ENCODE measurements at regions not wholly inside any gene's neighbourhood (a gene's known extent, or its start where the extent isn't known, plus 50 kb on each side); places are given as distances from the start of the nearest gene placed in this dataset.

- TF ChIP-seq CTCF (IDR thresholded peaks at IDR 0.05) (no peak), EP300 (IDR thresholded peaks at IDR 0.05) (no peak), POLR2A (IDR thresholded peaks at IDR 0.05) (no peak)
- Histone ChIP-seq H3K4me3 (no peak overlapping the region), H3K4me1 (ENCODE audit: insufficient read depth) (peaks cover 2% of the 10 kb centered on the region), H3K27ac (no peak overlapping the region), H3K9me3 (no peaks in the 10 kb centered on the region), H3K36me3 (no peaks in the 10 kb centered on the region), H3K27me3 (no peaks in the 10 kb centered on the region)
- no peak for DNase-seq
- intact Hi-C loops (cut with DNase I) = loop anchor here in 1 of 4 donors (10.0 kb wide), 1 partner anchor 280 kb away; no protein-coding TSS in a partner anchor
- WGBS, 3 donors = 86 to 90% (median 87%) methylated on average over 10 of the region's 10 CpGs
These were observed 129.1 kb upstream of the LGALSL start for GRCh38 chr2:64324746-64325410.

- Histone ChIP-seq H3K27ac (no peak overlapping the region), H3K4me1 (ENCODE audit: insufficient read depth) (peaks cover 3% of the 10 kb centered on the region), H3K4me3 (no peak overlapping the region), H3K36me3 (no peaks in the 10 kb centered on the region), H3K27me3 (no peaks in the 10 kb centered on the region), H3K9me3 (no peaks in the 10 kb centered on the region)
- TF ChIP-seq POLR2A (IDR thresholded peaks at IDR 0.05) (no peak), EP300 (IDR thresholded peaks at IDR 0.05) (no peak), CTCF (IDR thresholded peaks at IDR 0.05) (no peak)
- DNase-seq = no peak
- intact Hi-C loops (cut with DNase I) = loop anchor here in 1 of 4 donors (10.0 kb wide), 1 partner anchor 281 kb away; no protein-coding TSS in a partner anchor
These were observed 128.5 kb upstream of the LGALSL start for GRCh38 chr2:64325477-64325851.

- Histone ChIP-seq H3K4me1 (ENCODE audit: insufficient read depth) (peaks cover 4% of the 10 kb centered on the region), H3K36me3 (no peaks in the 10 kb centered on the region), H3K4me3 (no peak overlapping the region), H3K27ac (no peak overlapping the region), H3K9me3 (no peaks in the 10 kb centered on the region), H3K27me3 (no peaks in the 10 kb centered on the region)
- intact Hi-C loops (cut with DNase I) = loop anchor here in 1 of 4 donors (10.0 kb wide), 1 partner anchor 281 kb away; no protein-coding TSS in a partner anchor
- WGBS, 3 donors = 84 to 93% (median 88%) methylated on average over 8 of the region's 8 CpGs
- TF ChIP-seq CTCF (IDR thresholded peaks at IDR 0.05) (no peak), EP300 (IDR thresholded peaks at IDR 0.05) (no peak), POLR2A (IDR thresholded peaks at IDR 0.05) (no peak)
- no peak for DNase-seq
These were observed 127.9 kb upstream of the LGALSL start for GRCh38 chr2:64325852-64326577.

GRCh38 chr2:64326578-64327050 is 127.3 kb upstream of the LGALSL start:
- no peak for TF ChIP-seq POLR2A (IDR thresholded peaks at IDR 0.05)
- peaks cover 6% of the 10 kb centered on the region for H3K4me1 ChIP-seq (ENCODE audit: insufficient read depth)
- intact Hi-C loops (cut with DNase I) = loop anchor here in 1 of 4 donors (10.0 kb wide), 1 partner anchor 282 kb away; no protein-coding TSS in a partner anchor
- DNase-seq = no peak
- no peak overlapping the region for H3K27ac ChIP-seq
- no peaks in the 10 kb centered on the region for H3K9me3 ChIP-seq
- H3K27me3 ChIP-seq = no peaks in the 10 kb centered on the region
- no peak overlapping the region for H3K4me3 ChIP-seq
- no peaks in the 10 kb centered on the region for H3K36me3 ChIP-seq
- WGBS, 3 donors = 79 to 85% (median 80%) methylated on average over 14 of the region's 14 CpGs

GRCh38 chr2:64327129-64327509 is 126.8 kb upstream of the LGALSL start:
- DNase-seq = no peak
- Histone ChIP-seq H3K4me3 (peak overlapping the region; percentile 3), H3K27me3 (no peaks in the 10 kb centered on the region), H3K27ac (no peak overlapping the region), H3K4me1 (ENCODE audit: insufficient read depth) (peaks cover 6% of the 10 kb centered on the region), H3K36me3 (no peaks in the 10 kb centered on the region), H3K9me3 (no peaks in the 10 kb centered on the region)
- TF ChIP-seq EP300 (IDR thresholded peaks at IDR 0.05) (no peak), POLR2A (IDR thresholded peaks at IDR 0.05) (no peak), CTCF (IDR thresholded peaks at IDR 0.05) (no peak)
- intact Hi-C loops (cut with DNase I) = loop anchor here in 1 of 4 donors (10.0 kb wide), 1 partner anchor 282 kb away; no protein-coding TSS in a partner anchor
- WGBS, 3 donors = 81 to 89% (median 86%) methylated on average over 5 of the region's 5 CpGs
